ENCODE measurements at regions not wholly inside any gene's neighbourhood (a gene's known extent, or its start where the extent isn't known, plus 50 kb on each side); places are given as distances from the start of the nearest gene placed in this dataset.

GRCh38 chr1:232484856-232485255 is 145.1 kb downstream of the SIPA1L2 start:
- no peak overlapping the region for H3K4me3 ChIP-seq (ENCODE audit: low read depth, low read length)

GRCh38 chr1:232483826-232484225 is 146.1 kb downstream of the SIPA1L2 start:
- H3K4me3 ChIP-seq (ENCODE audit: low read depth, low read length), result no peak overlapping the region

GRCh38 chr1:232481091-232481490 is 148.8 kb downstream of the SIPA1L2 start:
- H3K4me3 ChIP-seq (ENCODE audit: low read depth, low read length), result no peak overlapping the region

- no peak overlapping the region for H3K4me3 ChIP-seq (ENCODE audit: low read depth, low read length)
These were observed 152.2 kb downstream of the SIPA1L2 start for GRCh38 chr1:232477728-232478127.

- no peak overlapping the region for H3K4me3 ChIP-seq (ENCODE audit: low read depth, low read length)
These were observed 153.4 kb downstream of the SIPA1L2 start for GRCh38 chr1:232476538-232476950.

- H3K4me3 ChIP-seq (ENCODE audit: low read depth, low read length), result no peak overlapping the region
These were observed 155.1 kb downstream of the SIPA1L2 start for GRCh38 chr1:232474826-232475225.

- no peak overlapping the region for H3K4me3 ChIP-seq (ENCODE audit: low read depth, low read length)
These were observed 156.0 kb downstream of the SIPA1L2 start for GRCh38 chr1:232473900-232474299.

GRCh38 chr1:232473324-232473723 is 156.6 kb downstream of the SIPA1L2 start:
- H3K4me3 ChIP-seq (ENCODE audit: low read depth, low read length), result no peak overlapping the region

GRCh38 chr1:232472485-232473041 is 157.4 kb downstream of the SIPA1L2 start:
- H3K4me3 ChIP-seq (ENCODE audit: low read depth, low read length), result no peak overlapping the region

- no peak overlapping the region for H3K4me3 ChIP-seq (ENCODE audit: low read depth, low read length)
These were observed 158.7 kb downstream of the SIPA1L2 start for GRCh38 chr1:232471250-232471649.

- H3K4me3 ChIP-seq (ENCODE audit: low read depth, low read length), result no peak overlapping the region
These were observed 159.2 kb downstream of the SIPA1L2 start for GRCh38 chr1:232470711-232471110.

GRCh38 chr1:232468249-232468648 is 161.7 kb downstream of the SIPA1L2 start:
- no peak overlapping the region for H3K4me3 ChIP-seq (ENCODE audit: low read depth, low read length)

GRCh38 chr1:232467073-232467760 is 162.7 kb downstream of the SIPA1L2 start:
- no peak overlapping the region for H3K4me3 ChIP-seq (ENCODE audit: low read depth, low read length)

- H3K4me3 ChIP-seq (ENCODE audit: low read depth, low read length), result no peak overlapping the region
These were observed 165.6 kb downstream of the SIPA1L2 start for GRCh38 chr1:232464325-232464724.

- no peak overlapping the region for H3K4me3 ChIP-seq (ENCODE audit: low read depth, low read length)
These were observed 166.7 kb downstream of the SIPA1L2 start for GRCh38 chr1:232463225-232463624.

- no peak overlapping the region for H3K4me3 ChIP-seq (ENCODE audit: low read depth, low read length)
These were observed 167.7 kb downstream of the SIPA1L2 start for GRCh38 chr1:232462213-232462612.

- no peak overlapping the region for H3K4me3 ChIP-seq (ENCODE audit: low read depth, low read length)
These were observed 170.1 kb downstream of the SIPA1L2 start for GRCh38 chr1:232459826-232460225.

GRCh38 chr1:232459087-232459486 is 170.8 kb downstream of the SIPA1L2 start:
- H3K4me3 ChIP-seq (ENCODE audit: low read depth, low read length), result no peak overlapping the region

GRCh38 chr1:232457595-232457994 is 172.3 kb downstream of the SIPA1L2 start:
- H3K4me3 ChIP-seq (ENCODE audit: low read depth, low read length), result no peak overlapping the region

GRCh38 chr1:232456714-232457113 is 173.2 kb downstream of the SIPA1L2 start:
- no peak overlapping the region for H3K4me3 ChIP-seq (ENCODE audit: low read depth, low read length)

GRCh38 chr1:232454227-232454886 is 175.6 kb downstream of the SIPA1L2 start:
- no peak overlapping the region for H3K4me3 ChIP-seq (ENCODE audit: low read depth, low read length)

- H3K4me3 ChIP-seq (ENCODE audit: low read depth, low read length), result no peak overlapping the region
These were observed 177.0 kb downstream of the SIPA1L2 start for GRCh38 chr1:232452736-232453440.
